IMR-90 (cell line): ENCODE measurements at regions not wholly inside any gene's neighbourhood (a gene's known extent, or its start where the extent isn't known, plus 50 kb on each side); places are given as distances from the start of the nearest gene placed in this dataset.

ENCODE experiments used
- ATAC-seq: fragments of 200-7000 bp; cut with Tn5 transposase; 2 replicates; pipeline ENCODE4 v1.9.1; 2020; ENCODE audit warnings: low read depth, mild to moderate bottlenecking, moderate library complexity
- BruUV-seq: library from RNA; stranded (reverse); fragments of 400-500 nt; replicated peaks from 2 replicates; lab custom pipeline; 2021; lab: Mats Ljungman, UMichigan
- CTCF ChIA-PET: fragments of 300-600 bp; formaldehyde crosslinking; extraction: SDS; loops from one replicate; lab custom pipeline; 2021; ENCODE audit warnings: antibody characterized with exemption; lab: Yijun Ruan, JAX
- POLR2A ChIA-PET: fragments of 300-600 bp; sonication (Branson Sonifier 250); formaldehyde crosslinking; loops from one replicate; lab custom pipeline; 2022; ENCODE audit warnings: antibody characterized with exemption; ENCODE audit not compliant: unreplicated experiment; lab: Charles Lee
- DNase-seq: peaks from one replicate; pipeline ENCODE4 v3.0.0; 2013
- H2AFZ ChIP-seq: replicated peaks from 2 replicates; pipeline ENCODE3; 2013; ENCODE audit warnings: low read length, mild to moderate bottlenecking; ENCODE audit not compliant: poor library complexity
- H2AK5ac ChIP-seq: 2 replicates; pipeline ENCODE4 v1.6.1; 2013; ENCODE audit warnings: low read depth, low read length, inconsistent platforms
- H2AK9ac ChIP-seq: replicated peaks from 2 replicates; pipeline ENCODE3; 2013; ENCODE audit warnings: mild to moderate bottlenecking, low read depth, low read length, moderate library complexity; ENCODE audit not compliant: poor library complexity
- H2BK120ac ChIP-seq: 2 replicates; pipeline ENCODE4 v1.6.1; 2013; ENCODE audit warnings: low read depth, low read length, inconsistent platforms
- H2BK15ac ChIP-seq: 3 replicates; pipeline ENCODE4 v1.6.1; 2013; ENCODE audit warnings: low read depth, low read length, inconsistent platforms
- H2BK20ac ChIP-seq: 2 replicates; pipeline ENCODE4 v1.6.1; 2013; ENCODE audit warnings: low read depth, mild to moderate bottlenecking, inconsistent platforms, low read length, moderate library complexity
- H2BK5ac ChIP-seq: 2 replicates; pipeline ENCODE4 v1.6.1; 2013; ENCODE audit warnings: mild to moderate bottlenecking, low read depth, low read length, inconsistent platforms; ENCODE audit not compliant: poor library complexity, severe bottlenecking
- H3K14ac ChIP-seq: replicated peaks from 2 replicates; pipeline ENCODE4 v1.6.1; 2013; ENCODE audit warnings: low read depth, low read length, inconsistent platforms
- H3K18ac ChIP-seq: 2 replicates; pipeline ENCODE4 v1.6.1; 2013; ENCODE audit warnings: low read depth, low read length, control low read depth
- H3K23ac ChIP-seq: 2 replicates; pipeline ENCODE4 v1.6.1; 2013; ENCODE audit warnings: low read depth, low read length, inconsistent platforms
- H3K27ac ChIP-seq: 2 replicates; pipeline ENCODE4 v1.5.1; 2013; ENCODE audit warnings: mild to moderate bottlenecking, control low read depth, low read length; ENCODE audit not compliant: insufficient read depth
- H3K27me3 ChIP-seq: 2 replicates; pipeline ENCODE4 v1.6.1; 2013; ENCODE audit warnings: low read length; ENCODE audit not compliant: control insufficient read depth, insufficient read depth
- H3K36me3 ChIP-seq: 2 replicates; pipeline ENCODE4 v1.6.1; 2013; ENCODE audit warnings: low read length, mixed read lengths; ENCODE audit not compliant: control insufficient read depth, insufficient read depth
- H3K4ac ChIP-seq: 2 replicates; pipeline ENCODE4 v1.6.1; 2013; ENCODE audit warnings: low read depth, low read length, inconsistent platforms
- H3K4me1 ChIP-seq: 2 replicates; pipeline ENCODE4 v1.6.1; 2013; ENCODE audit warnings: low read length, mixed read lengths; ENCODE audit not compliant: control insufficient read depth, insufficient read depth
- H3K4me2 ChIP-seq: 2 replicates; pipeline ENCODE4 v1.6.1; 2013; ENCODE audit warnings: low read depth, mild to moderate bottlenecking, control low read depth, low read length, moderate library complexity
- H3K4me3 ChIP-seq: 2 replicates; pipeline ENCODE4 v1.5.1; 2013; ENCODE audit warnings: low read depth, mild to moderate bottlenecking, control low read depth, low read length, moderate library complexity; ENCODE audit not compliant: insufficient read depth
- H3K56ac ChIP-seq: 2 replicates; pipeline ENCODE4 v1.6.1; 2013; ENCODE audit warnings: low read length, inconsistent platforms; ENCODE audit not compliant: insufficient read depth; ENCODE audit errors: extremely low read depth
- H3K79me1 ChIP-seq, 2 experiments: 2 replicates each; pipeline ENCODE4 v1.6.1; 2013; ENCODE audit warnings: low read length in 2 of 2, inconsistent platforms in 1 of 2, low read depth in 1 of 2
- H3K9ac ChIP-seq: 2 replicates; pipeline ENCODE4 v1.6.1; 2013; ENCODE audit warnings: low read depth, low read length, control low read depth
- H3K9me1 ChIP-seq: 2 replicates; pipeline ENCODE4 v1.6.1; 2013; ENCODE audit warnings: low read length, inconsistent platforms; ENCODE audit not compliant: insufficient read depth
- H3K9me3 ChIP-seq: 2 replicates; pipeline ENCODE4 v1.6.1; 2013; ENCODE audit warnings: low read length; ENCODE audit not compliant: control insufficient read depth, insufficient read depth
- H4K20me1 ChIP-seq: 2 replicates; pipeline ENCODE4 v1.6.1; 2013; ENCODE audit warnings: low read length, inconsistent platforms; ENCODE audit not compliant: insufficient read depth
- H4K5ac ChIP-seq: 2 replicates; pipeline ENCODE4 v1.6.1; 2013; ENCODE audit warnings: mild to moderate bottlenecking, low read depth, low read length, control low read depth
- H4K8ac ChIP-seq, 2 experiments: 2 replicates each; pipeline ENCODE4 v1.6.1; 2013; ENCODE audit warnings: low read depth in 2 of 2, low read length in 2 of 2, control low read depth in 1 of 2, inconsistent platforms in 1 of 2
- H4K91ac ChIP-seq: 2 replicates; pipeline ENCODE4 v1.6.1; 2013; ENCODE audit warnings: low read depth, low read length, inconsistent platforms; ENCODE audit not compliant: insufficient read depth
- CEBPB ChIP-seq: IDR thresholded peaks from 2 replicates; pipeline ENCODE4 v1.6.1; 2012; ENCODE audit warnings: low read depth, low read length, improper control_type of control experiment
- CHD1 ChIP-seq: IDR thresholded peaks from 2 replicates; pipeline ENCODE4 v1.6.1; 2012; ENCODE audit warnings: low read depth, low read length, improper control_type of control experiment
- FOS ChIP-seq: fragments of 150-350 bp; IDR thresholded peaks from 2 replicates; pipeline ENCODE4 v1.6.1; 2016; ENCODE audit warnings: low read depth, low read length
- MAZ ChIP-seq: IDR thresholded peaks from 2 replicates; pipeline ENCODE4 v1.6.1; 2012; ENCODE audit warnings: low read depth, mild to moderate bottlenecking, low read length, improper control_type of control experiment, moderate library complexity, borderline replicate concordance
- MXI1 ChIP-seq: IDR thresholded peaks from 2 replicates; pipeline ENCODE4 v1.6.1; 2012; ENCODE audit warnings: low read depth, mild to moderate bottlenecking, low read length, moderate library complexity, borderline replicate concordance
- NFE2L2 ChIP-seq: fragments of 150-350 bp; IDR thresholded peaks from 2 replicates; pipeline ENCODE4 v1.6.1; 2016; ENCODE audit warnings: low read depth, mild to moderate bottlenecking, low read length
- RCOR1 ChIP-seq: IDR thresholded peaks from 2 replicates; pipeline ENCODE4 v1.6.1; 2012; ENCODE audit warnings: mild to moderate bottlenecking, low read length, improper control_type of control experiment; ENCODE audit not compliant: insufficient replicate concordance
- SMC3 ChIP-seq: fragments of 150-350 bp; IDR thresholded peaks from 2 replicates; pipeline ENCODE4 v1.6.1; 2016; ENCODE audit warnings: low read depth, mild to moderate bottlenecking, antibody characterized with exemption, low read length, moderate library complexity
- WGBS, 2 experiments: methylation state at CpG; one replicate each; pipeline versions ENCODE4 v1.1.5 to v1.1.7; 2013; ENCODE audit warnings: missing lambda C conversion rate in 2 of 2; ENCODE audit not compliant: insufficient read length in 1 of 2; ENCODE audit errors: extremely low coverage in 2 of 2; 5-methylcytosine and 5-hydroxymethylcytosine counted together
- dilution Hi-C: fragments of 300-500 bp; cut with HindIII; formaldehyde crosslinking; loops from one replicate; pipeline ENCODE4 v1.14.3; 2018; ENCODE audit warnings: low sequenced_read_pairs; ENCODE audit not compliant: unreplicated experiment
- in situ Hi-C: fragments of 300-500 bp; cut with MboI; formaldehyde crosslinking; loops from 3 replicates; pipeline ENCODE4 v1.14.3; 2019; ENCODE audit warnings: low sequenced_read_pairs, inconsistent platforms, mixed read lengths
- intact Hi-C: fragments of 100-400 bp; cut with micrococcal nuclease; formaldehyde crosslinking; loops from 2 replicates; pipeline ENCODE4 v1.10.0; 2022
- TF ChIP-seq, protein P1 (sequence below): conservative IDR thresholded peaks from 2 replicates; pipeline ENCODE4 v1.5.1; 2012; ENCODE audit warnings: mild to moderate bottlenecking, low read depth, low read length, improper control_type of control experiment
- TF ChIP-seq, protein P2 (sequence below): fragments of 150-350 bp; IDR thresholded peaks from 2 replicates; pipeline ENCODE4 v1.6.1; 2016; ENCODE audit warnings: low read depth, mild to moderate bottlenecking, low read length, moderate library complexity, borderline replicate concordance
- TF ChIP-seq, protein P3 (sequence below): fragments of 150-350 bp; IDR thresholded peaks from 2 replicates; pipeline ENCODE4 v1.6.1; 2017; ENCODE audit warnings: mild to moderate bottlenecking, antibody characterized with exemption, low read length, low read depth

DNA sequence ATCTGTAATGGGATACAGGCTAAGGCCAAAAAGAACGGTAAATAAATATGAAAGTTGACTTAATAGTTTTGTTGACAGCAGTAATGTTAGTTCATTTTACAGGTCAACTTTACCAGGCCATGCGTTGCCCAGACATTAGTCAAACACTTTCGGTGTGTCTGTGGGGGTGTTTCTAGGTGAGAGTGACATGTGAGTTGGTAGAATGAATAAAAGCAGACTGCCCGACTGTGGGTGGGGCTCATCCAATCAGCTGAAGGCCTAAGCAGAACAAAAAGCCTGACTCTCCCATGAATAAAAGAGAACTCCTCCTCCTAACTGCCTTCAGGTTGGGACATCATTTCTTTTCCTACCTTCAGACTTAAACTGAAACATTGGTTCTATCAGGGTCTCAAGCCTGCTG, 132.3 kb downstream of the MTPAP start:
- H3K4me3 ChIP-seq: no peak overlapping the region
- H3K36me3 ChIP-seq: no peaks in the 10 kb centered on the region
- H3K79me1 ChIP-seq: no peaks in the 10 kb centered on the region
- H3K27me3 ChIP-seq: no peaks in the 10 kb centered on the region
- H4K91ac ChIP-seq: no peak overlapping the region
- H2BK120ac ChIP-seq: no peak overlapping the region
- H3K18ac ChIP-seq: no peak overlapping the region
- no peak overlapping the region for H3K14ac ChIP-seq
- ChIA-PET CTCF (no interaction called here), POLR2A (no interaction called here)
- H2AK5ac ChIP-seq: no peak overlapping the region
- dilution Hi-C loops (no loop called here), in situ Hi-C loops (no loop called here), intact Hi-C loops (no loop called here)
- no peak overlapping the region for H3K4ac ChIP-seq
- DNase-seq (no peak), ATAC-seq (no peak)
- no TSS peak for BruUV-seq
- H3K9ac ChIP-seq: no peak overlapping the region
- no peak overlapping the region for H2BK15ac ChIP-seq
- no peak overlapping the region for H3K56ac ChIP-seq
- no peak overlapping the region for H3K4me2 ChIP-seq
- no peaks in the 10 kb centered on the region for H4K20me1 ChIP-seq
- TF ChIP-seq MXI1 (no peak), FOS (no peak), RCOR1 (no peak), SMC3 (no peak), CEBPB (no peak), MAZ (no peak), NFE2L2 (no peak), CHD1 (no peak)
- TF ChIP-seq, protein P1, sequence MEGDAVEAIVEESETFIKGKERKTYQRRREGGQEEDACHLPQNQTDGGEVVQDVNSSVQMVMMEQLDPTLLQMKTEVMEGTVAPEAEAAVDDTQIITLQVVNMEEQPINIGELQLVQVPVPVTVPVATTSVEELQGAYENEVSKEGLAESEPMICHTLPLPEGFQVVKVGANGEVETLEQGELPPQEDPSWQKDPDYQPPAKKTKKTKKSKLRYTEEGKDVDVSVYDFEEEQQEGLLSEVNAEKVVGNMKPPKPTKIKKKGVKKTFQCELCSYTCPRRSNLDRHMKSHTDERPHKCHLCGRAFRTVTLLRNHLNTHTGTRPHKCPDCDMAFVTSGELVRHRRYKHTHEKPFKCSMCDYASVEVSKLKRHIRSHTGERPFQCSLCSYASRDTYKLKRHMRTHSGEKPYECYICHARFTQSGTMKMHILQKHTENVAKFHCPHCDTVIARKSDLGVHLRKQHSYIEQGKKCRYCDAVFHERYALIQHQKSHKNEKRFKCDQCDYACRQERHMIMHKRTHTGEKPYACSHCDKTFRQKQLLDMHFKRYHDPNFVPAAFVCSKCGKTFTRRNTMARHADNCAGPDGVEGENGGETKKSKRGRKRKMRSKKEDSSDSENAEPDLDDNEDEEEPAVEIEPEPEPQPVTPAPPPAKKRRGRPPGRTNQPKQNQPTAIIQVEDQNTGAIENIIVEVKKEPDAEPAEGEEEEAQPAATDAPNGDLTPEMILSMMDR: no peak
- TF ChIP-seq, protein P2, sequence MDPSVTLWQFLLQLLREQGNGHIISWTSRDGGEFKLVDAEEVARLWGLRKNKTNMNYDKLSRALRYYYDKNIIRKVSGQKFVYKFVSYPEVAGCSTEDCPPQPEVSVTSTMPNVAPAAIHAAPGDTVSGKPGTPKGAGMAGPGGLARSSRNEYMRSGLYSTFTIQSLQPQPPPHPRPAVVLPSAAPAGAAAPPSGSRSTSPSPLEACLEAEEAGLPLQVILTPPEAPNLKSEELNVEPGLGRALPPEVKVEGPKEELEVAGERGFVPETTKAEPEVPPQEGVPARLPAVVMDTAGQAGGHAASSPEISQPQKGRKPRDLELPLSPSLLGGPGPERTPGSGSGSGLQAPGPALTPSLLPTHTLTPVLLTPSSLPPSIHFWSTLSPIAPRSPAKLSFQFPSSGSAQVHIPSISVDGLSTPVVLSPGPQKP: no peak
- TF ChIP-seq, protein P3, sequence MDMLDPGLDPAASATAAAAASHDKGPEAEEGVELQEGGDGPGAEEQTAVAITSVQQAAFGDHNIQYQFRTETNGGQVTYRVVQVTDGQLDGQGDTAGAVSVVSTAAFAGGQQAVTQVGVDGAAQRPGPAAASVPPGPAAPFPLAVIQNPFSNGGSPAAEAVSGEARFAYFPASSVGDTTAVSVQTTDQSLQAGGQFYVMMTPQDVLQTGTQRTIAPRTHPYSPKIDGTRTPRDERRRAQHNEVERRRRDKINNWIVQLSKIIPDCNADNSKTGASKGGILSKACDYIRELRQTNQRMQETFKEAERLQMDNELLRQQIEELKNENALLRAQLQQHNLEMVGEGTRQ: no peak
- H2BK5ac ChIP-seq: no peak overlapping the region
- no peak overlapping the region for H3K27ac ChIP-seq
- no peak overlapping the region for H2BK20ac ChIP-seq
- H2AFZ ChIP-seq: no peak overlapping the region
- no peak overlapping the region for H4K5ac ChIP-seq
- H2AK9ac ChIP-seq: no peak overlapping the region
- H3K23ac ChIP-seq: no peak overlapping the region
- H3K9me1 ChIP-seq: peaks cover 4% of the 10 kb centered on the region; the same call in 1 of the 2 replicates
- peaks cover 3% of the 10 kb centered on the region for H3K9me3 ChIP-seq
- 100% methylated on average over 1 of the region's 4 CpGs; no CpG with 5 or more reads in 1 of the 2 experiments for WGBS, 2 experiments
- no peak overlapping the region for H4K8ac ChIP-seq
- H3K4me1 ChIP-seq: peaks cover 12% of the 10 kb centered on the region
